IPS DF 4.7 (cell line): ENCODE measurements at regions not wholly inside any gene's neighbourhood (a gene's known extent, or its start where the extent isn't known, plus 50 kb on each side); places are given as distances from the start of the nearest gene placed in this dataset.
A peak's percentile ranks its signal among the peaks of the same experiment; 100 is the strongest.

Experiments used
- DNase-seq: peaks from one replicate; pipeline ENCODE4 v3.0.0-alpha.2; 2013; ENCODE audit warnings: low spot score; ENCODE audit errors: extremely low read depth

DNA sequence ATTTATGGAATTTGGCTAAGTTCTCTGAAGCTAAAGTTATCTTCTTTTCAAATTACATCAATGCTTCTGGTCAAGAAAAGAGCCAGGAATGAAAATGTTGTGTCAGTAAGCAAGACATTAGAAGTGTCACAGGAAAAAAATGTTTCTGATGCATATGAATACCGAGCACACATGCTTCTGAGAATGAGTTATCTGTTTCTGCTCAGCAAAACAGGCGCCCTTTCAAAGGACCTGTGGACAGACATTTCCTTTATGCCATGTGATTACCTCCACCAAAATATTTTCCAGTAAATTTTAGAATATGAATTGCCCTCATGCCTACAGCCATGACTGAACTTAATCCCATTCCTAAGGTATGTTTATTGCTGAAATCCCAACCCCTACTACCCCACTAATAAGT, 55.4 kb upstream of the RNF180 start:
- no peak for DNase-seq

DNA sequence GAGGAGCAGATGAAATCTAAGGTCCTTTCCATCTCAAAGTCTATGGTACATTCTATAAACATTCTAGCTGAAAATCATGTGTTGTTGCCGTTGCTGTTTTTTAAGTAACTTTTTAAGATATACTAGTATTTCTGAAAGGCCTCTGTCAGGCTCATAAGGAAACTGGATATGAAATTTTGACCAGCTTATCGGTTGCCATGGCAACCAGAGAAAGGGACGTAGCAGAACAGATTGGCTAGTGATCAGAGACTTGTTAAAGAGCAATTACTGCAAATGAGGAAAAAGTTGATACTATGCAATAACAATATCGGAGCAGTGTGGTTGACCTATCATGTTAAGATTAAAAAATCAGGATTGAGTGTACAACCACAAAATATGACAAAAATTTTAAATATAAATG, 57.0 kb upstream of the RNF180 start:
- DNase-seq = no peak

DNA sequence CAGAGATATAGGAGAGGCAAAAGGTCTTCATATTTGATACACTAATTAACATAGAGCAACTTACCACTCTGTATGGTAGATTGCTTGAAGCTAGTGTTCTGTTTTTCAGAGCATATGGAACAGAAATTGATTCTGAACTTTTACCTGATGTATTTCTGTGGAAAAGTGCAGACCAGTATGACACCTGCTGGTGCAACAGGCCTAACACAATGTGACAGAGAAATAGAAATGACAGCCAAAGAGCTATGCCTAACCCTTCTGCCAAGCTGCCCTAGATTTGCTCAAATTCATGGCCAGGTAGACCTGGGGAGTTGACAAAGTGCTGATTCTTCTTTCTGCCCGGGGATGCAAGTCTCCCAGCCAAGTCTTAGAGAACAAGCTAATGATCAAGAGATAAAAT, 65.4 kb upstream of the RNF180 start:
- DNase-seq = no peak

DNA sequence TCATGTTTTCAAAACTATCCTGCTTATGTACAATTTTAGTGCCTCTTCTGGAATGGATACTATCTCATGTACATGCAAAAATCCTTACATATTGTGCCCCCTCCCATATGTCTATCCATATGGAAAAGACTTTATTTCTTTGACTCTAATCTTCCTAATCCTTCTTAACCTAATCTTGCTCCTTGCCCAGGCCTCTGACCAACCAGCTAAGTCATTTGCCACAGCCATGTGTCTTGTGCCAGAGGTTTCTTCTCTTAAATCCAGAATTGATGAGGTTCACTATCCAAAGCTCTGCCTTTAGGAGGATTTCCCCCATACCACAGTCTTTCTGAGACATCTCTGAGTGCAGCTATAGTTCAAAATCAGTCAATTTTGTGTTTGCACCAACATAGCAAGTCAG, 68.9 kb upstream of the RNF180 start:
- no peak for DNase-seq

DNA sequence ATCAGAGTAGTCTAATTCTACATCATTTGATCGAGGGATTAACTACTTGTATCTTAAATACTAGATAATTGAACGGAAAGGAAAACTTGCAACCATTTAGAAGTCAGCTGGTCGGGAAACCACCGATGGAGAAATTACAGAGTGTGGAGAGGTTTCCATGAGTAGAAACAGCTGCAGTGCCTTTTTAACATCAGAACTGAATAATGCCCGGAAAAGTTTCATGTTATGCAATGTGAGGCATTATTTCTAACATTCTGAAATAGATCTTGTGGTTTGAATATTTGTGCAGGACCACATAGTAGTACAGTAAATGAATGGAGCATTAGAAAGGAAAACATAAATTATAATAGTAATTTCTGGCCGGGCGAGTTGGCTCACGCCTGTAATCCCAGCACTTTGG, 88.1 kb upstream of the RNF180 start:
- DNase-seq = no peak

DNA sequence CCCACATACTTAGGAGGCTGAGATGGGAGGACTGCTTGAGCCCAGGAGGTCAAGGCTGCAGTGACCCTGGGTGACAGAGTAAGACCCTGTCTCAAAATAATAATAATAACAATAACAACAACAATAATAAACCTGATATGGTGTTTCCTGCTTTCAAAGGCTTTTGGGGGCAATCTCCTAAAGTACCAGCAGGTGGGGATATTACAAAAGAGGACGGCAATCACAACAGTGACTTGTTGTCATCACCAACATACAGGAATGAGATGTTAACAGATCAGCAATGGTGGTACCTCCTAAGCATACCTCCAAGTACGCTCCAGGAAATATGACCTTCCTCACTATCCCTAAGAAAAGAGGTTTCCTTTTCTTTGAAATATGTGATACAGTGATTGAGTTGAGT, 91.1 kb upstream of the RNF180 start:
- DNase-seq = peak; percentile 7

DNA sequence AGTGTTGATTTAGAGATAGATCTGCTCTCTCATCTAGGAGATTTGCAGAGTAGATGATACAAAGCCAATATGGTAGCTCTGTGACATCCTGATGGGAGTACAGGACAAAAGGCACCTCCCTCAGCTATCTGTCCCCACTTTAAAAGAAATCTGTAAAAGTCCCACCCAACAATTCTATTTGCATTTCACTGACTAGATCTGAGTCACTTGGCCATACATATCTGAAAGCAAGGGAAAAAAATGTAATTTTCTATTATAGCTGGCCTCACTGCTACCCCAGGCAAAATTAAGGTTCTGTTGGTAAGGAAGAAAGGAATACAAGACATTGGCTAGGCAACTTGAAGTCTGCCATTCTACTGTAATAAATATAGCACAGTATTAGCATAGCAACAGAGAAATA, 96.2 kb upstream of the RNF180 start:
- DNase-seq = no peak

DNA sequence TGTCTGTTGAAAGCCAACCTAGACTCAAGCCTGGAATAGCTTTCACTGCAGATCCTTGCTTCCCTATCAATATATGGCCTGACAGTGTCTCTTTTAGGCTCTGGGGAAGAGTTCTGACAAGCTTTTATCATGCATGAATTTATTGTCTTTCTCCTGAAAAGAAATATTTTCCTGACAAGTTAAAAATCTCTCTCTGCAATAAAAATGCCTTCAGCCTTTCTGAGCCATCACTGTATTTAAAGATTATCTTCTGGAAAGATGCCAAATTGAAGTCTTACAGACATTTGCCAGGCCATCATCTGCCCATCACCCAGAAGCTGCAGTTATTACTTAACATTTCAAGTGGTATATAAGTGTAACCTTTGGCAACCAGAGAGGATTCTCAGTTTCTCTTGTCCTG, 88.1 kb upstream of the HTR1A start:
- no peak for DNase-seq

DNA sequence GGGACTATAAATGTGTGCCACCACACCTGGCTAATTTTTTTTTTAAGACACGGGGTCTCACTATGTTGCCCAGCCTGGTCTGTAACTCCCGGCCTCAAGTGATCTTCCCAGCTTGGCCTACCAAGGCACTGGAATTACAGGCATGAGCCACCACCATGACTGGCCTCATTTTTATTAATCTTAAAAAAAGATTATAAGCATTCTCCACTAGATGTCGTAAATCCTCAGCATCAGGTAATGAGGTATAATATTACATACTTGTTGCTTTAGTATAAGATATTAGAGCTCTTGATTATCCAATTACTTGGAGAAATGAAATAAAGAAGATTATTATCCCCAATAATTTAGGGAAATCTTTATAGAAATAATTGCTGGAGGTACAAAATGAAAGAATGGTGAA, 78.2 kb upstream of the HTR1A start:
- no peak for DNase-seq

DNA sequence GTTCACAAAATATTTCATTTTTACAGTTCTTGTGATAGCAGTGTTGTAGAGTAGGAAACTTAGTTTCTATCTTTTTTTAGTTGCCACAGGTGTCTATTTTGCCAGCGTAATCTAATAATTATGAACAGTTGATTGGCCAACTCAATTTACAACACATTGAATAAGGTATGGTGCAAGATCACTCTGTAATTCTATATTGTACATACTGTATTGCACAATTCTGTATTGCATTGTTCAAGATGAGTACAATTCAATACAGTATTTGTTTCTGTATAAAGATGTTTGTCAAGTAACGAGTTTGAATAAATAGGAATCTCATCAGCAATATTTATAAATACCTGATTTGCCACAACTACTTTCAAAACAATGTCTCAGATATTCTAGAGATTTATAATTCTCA, 64.2 kb upstream of the HTR1A start:
- DNase-seq = no peak

DNA sequence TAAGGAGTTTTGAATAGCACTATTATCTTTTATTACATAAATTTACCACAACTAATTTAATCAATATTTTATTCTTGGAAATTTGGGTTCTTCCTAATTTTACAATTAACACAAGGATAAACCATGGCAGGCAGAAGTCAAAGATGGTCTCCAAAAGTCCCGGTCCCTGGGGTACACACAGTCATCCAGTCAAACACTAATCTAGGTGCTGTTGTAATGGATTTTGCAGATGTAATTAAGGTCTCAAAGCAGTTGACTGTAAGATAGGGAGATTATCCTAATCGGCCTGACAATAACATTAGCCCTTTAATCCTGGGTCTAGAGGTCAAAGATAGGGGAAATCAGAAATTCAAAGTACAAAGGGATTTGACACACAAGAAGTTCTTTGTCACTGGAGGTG, 57.5 kb upstream of the HTR1A start:
- no peak for DNase-seq

DNA sequence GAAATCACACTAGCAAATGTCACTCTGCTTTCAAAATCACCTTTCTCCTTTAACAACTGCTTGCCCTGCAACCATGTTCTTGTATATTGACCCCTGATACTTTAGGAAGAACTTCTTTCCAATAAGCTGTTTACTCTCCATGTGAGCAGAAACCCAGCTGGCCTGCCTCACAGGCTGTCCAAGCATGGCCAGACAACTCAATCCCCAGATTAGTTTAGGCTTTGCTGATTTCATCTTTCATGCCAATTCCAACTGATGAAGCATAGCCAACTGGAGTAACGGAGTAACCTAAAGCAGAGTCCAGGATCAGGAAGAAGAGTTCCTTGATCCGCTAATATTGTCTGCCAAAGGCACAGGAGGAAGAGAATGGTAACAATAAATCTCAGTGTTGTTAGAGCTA, 56.7 kb upstream of the HTR1A start:
- DNase-seq = no peak

DNA sequence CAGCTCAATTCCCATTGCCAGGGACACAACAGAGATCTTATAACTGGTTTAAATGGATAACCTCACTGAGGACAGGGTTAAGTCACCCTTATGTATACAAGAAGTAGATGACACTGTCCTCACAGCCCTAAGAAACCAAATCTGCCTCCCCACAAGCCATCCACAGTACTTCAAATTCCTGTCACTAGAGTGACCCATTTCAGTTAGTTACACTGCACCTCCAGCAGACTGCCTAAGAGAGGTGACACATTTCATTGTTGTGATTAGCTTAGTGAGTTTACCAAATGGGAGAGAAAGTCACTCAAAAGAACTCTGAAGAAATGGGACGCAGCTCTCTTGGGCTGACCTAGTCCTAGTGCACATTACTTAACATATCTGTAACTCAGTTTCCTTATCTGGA, 53.6 kb upstream of the HTR1A start:
- DNase-seq = peak; percentile 5
